NCI-H345 treated with DMSO at 0.1 percent for 48 hours (cell line): ENCODE measurements at regions not wholly inside any gene's neighbourhood (a gene's known extent, or its start where the extent isn't known, plus 50 kb on each side); places are given as distances from the start of the nearest gene placed in this dataset.
"Not testable (repeated sequence)": the region's sequence is repeated elsewhere in the genome, so short reads cannot be mapped to it uniquely, and the experiment has no call there.

Experiments
- DNase-seq: peaks from one replicate; lab custom pipeline; 2025; ENCODE audit not compliant: unreplicated experiment; lab: John Stamatoyannopoulos, UW

GRCh38 chr2:13968811-13969210 is 663.7 kb upstream of the LRATD1 start:
- no peak for DNase-seq

GRCh38 chr2:13986119-13986720 is 646.3 kb upstream of the LRATD1 start:
- no peak for DNase-seq

- DNase-seq: no peak
Observed at GRCh38 chr2:13996527-13996926, 636.0 kb upstream of the LRATD1 start.

- no peak for DNase-seq
Observed at GRCh38 chr2:14011190-14011589, 621.3 kb upstream of the LRATD1 start.

- DNase-seq: no peak
Observed at GRCh38 chr2:14015113-14015630, 617.3 kb upstream of the LRATD1 start.

GRCh38 chr2:14016289-14016955 is 616.1 kb upstream of the LRATD1 start:
- DNase-seq: no peak

GRCh38 chr2:14018620-14019019 is 613.9 kb upstream of the LRATD1 start:
- no peak for DNase-seq

GRCh38 chr2:14023558-14023957 is 609.0 kb upstream of the LRATD1 start:
- no peak for DNase-seq

- no peak for DNase-seq
Observed at GRCh38 chr2:14039134-14039533, 593.4 kb upstream of the LRATD1 start.

- no peak for DNase-seq
Observed at GRCh38 chr2:14047491-14047890, 585.0 kb upstream of the LRATD1 start.

GRCh38 chr2:14051401-14051800 is 581.1 kb upstream of the LRATD1 start:
- no peak for DNase-seq

- no peak for DNase-seq
Observed at GRCh38 chr2:14053105-14053504, 579.4 kb upstream of the LRATD1 start.

- DNase-seq: no peak
Observed at GRCh38 chr2:14064346-14064745, 568.2 kb upstream of the LRATD1 start.

GRCh38 chr2:14072338-14072737 is 560.2 kb upstream of the LRATD1 start:
- DNase-seq: no peak

GRCh38 chr2:14074691-14075090 is 557.8 kb upstream of the LRATD1 start:
- DNase-seq: no peak

- no peak for DNase-seq
Observed at GRCh38 chr2:14079576-14079975, 552.9 kb upstream of the LRATD1 start.

- no peak for DNase-seq
Observed at GRCh38 chr2:14081521-14081920, 551.0 kb upstream of the LRATD1 start.

- no peak for DNase-seq
Observed at GRCh38 chr2:14082640-14083039, 549.9 kb upstream of the LRATD1 start.

GRCh38 chr2:14094592-14094991 is 537.9 kb upstream of the LRATD1 start:
- DNase-seq: no peak

- not testable (repeated sequence) for DNase-seq
Observed at GRCh38 chr2:14099101-14099500, 533.4 kb upstream of the LRATD1 start.

GRCh38 chr2:14114275-14114674 is 518.2 kb upstream of the LRATD1 start:
- no peak for DNase-seq

- no peak for DNase-seq
Observed at GRCh38 chr2:14120376-14120775, 512.1 kb upstream of the LRATD1 start.
